Stimulated activated CD8-positive, alpha-beta memory T cell treated with anti-CD3 and anti-CD28 coated beads, Interleukin-15, amount 100 ng/mL, for 48 hours (primary cell): ENCODE measurements at regions not wholly inside any gene's neighbourhood (a gene's known extent, or its start where the extent isn't known, plus 50 kb on each side); places are given as distances from the start of the nearest gene placed in this dataset.

Experiments
- DNase-seq, 2 donors: peaks; one replicate each; pipeline ENCODE4 v3.0.0-alpha.2; 2020; ENCODE audit warnings: low read depth in 2 of 2

- DNase-seq = no peak
Measured at GRCh38 chr3:16809482-16809881, 75.3 kb upstream of the PLCL2 start.

- DNase-seq = no peak
Measured at GRCh38 chr3:16809993-16810392, 74.8 kb upstream of the PLCL2 start.

DNA sequence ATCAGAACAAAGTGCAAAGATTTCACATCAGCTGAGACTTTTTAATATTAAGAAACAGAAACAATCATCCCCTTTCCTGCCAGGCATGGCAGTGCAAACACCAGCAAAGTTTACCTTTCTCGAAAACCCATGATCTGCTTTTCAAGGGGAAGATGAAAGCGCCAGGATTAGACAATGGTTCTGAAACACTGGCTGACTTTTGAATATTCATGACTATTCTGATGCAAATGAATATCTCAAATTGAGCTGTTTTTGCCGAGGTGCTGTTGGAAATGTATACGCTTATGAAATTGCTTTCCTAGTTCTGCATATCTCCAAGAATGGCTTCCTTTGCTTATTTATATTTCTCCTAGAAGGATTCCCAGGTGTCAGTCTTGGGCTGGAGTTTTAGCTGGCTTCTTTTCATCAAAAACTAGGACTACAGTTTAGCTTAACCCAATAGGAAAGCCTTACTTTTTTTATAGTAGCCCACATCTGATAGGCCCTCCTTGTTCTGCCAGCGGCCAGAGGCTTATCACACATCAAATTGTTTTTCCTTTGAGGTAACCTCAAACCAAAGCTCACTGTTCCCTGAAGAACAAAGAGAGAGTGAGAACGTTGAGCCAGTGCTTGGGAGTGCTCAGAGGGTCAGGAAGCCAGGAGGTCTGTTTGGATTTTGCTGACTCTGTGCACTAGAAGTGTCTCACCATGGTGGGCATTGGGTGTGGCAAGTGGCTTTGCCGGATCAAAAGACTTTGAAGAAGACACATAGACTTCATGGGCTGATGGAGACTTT lies 74.0 kb upstream of the PLCL2 start:
- no peak for DNase-seq

- no peak for DNase-seq
Measured at GRCh38 chr3:16811950-16812349, 72.8 kb upstream of the PLCL2 start.

- no peak for DNase-seq
Measured at GRCh38 chr3:16813336-16813735, 71.4 kb upstream of the PLCL2 start.

DNA sequence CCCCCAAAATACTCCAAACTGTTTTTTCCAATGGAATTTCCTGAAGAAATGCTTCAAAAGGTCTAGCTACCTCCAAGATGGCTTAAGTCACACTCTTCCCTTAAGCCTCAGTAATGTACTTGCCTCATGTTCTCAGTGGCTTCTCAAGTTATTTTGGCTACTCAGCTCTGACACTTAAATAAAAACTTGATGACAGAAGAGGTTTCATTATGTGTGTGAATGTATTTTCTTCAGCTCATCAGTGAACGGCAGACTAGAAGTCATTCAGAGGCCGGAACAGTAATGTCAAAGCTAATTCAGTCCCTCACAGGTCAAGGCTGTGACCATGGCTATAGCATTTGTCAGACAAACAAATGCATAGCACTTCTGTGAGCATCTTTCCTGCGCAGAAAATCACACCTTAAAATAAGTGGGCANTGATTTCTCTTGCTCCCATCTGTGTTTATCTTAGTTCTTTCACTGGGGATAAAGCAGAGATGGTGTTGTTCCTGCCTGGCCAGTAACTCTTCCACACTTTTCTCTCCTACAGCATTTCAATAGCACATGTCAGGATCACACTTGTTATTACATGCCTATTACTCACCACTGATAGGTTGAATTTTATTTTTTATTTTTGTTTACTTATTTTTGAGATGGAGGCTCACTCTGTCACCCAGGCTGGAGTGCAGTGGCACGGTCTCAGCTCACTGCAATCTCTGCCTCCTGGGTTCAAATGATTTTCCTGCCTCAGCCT lies 68.5 kb upstream of the PLCL2 start:
- no peak for DNase-seq

DNA sequence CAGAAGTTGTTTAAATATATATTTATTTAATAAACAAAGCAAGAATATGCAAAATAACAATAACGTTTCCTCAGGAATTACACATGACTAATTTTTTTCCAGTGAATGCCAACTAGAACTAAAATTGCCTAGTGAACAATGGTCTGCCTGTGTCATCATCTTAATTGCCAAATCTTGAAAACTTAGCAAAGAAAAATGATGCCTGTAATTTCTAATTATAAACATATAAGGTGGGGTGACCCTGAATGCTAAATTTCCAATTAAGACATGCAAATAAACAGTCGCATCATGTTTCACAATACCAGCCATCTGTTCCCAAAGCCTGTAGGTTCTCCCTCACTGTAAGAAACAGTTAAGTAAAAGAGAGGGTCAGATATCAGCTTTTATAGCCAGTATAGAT lies 67.6 kb upstream of the PLCL2 start:
- no peak for DNase-seq

DNA sequence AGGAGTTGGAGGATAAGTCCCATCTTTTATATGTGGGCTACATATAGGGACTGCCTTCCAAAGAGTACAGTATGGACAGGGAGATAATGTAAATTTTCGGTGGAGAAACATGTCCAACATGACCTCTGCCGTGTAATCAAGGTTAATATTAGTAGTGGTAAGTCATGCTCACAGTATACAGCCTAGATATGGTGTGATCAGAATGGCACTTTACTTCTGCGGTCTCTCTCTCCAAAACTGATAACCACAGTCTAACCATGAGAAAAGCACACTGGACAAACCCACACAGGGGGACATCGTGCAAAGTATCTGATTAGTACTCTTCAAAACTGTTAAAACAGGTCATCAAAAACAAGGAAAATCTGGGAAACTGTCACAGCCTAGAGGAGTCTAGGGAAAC lies 66.6 kb upstream of the PLCL2 start:
- no peak for DNase-seq

DNA sequence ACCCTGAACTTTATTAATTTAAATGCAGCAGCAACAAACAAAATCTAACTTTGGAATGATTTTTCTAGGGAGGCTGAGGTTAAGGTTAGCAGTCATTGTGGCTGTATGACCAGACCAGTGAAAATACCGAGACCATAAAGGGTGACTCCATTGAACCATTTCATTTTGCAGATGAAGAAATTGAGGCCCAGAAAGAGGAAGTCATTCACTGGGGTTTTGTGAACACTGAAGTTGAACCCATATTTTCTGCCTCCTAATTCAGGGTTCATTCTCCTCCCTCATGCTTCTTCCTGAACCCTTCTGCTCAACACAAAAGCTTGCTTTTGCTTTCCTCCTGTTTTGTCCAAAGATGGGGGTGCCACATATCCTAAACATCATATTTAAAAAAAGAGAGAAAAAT lies 65.8 kb upstream of the PLCL2 start:
- DNase-seq = no peak

GRCh38 chr3:16820485-16820884 lies 64.3 kb upstream of the PLCL2 start:
- no peak for DNase-seq

DNA sequence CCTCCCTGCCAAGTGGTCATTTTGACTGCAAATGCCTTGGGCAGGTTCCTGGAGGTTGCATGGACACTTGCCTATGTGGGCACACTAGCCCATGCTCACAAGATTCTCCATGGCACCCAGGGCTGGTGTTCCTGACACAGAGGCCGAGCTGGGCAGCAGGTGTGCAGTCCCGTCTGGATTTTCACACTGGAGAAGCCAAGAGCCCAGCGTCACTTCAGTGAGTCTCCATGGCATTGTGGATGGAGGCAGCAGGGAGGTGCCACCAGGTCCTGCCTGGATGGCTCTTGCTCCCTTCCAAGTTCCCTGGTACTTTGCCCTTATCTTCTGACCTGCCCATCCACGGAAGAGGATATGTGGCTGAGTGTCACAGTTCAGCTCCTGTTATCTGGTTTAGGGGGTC lies 63.7 kb upstream of the PLCL2 start:
- no peak for DNase-seq

DNA sequence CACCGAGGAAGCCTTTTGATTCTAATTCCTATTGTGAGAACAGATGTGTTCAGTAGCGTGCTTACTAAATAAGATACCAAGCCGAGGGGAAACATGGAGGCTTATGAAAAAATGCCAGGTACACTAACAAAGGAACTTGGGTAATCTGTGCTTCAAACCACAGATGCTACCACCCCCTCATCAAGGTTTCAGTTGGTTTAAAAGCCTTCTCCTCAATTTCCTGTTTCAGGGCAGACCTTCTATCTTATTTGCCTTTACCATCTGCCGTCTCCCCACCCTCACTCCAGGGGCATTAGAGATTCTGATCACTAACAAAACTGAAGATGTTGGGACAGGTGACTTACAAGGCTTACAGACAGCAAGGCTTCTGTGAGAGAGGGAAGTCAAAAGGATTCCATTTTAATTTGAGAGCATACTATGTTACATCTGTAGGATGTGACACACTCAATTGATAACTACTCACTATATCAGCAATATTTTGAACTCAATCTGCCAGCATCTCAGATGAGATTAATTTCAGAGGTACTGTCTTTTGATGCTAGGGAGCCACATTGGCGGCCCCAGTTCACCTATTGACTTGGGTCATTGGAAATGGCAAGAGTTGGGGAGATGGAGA lies 60.6 kb upstream of the PLCL2 start:
- DNase-seq = no peak

GRCh38 chr3:16825617-16826204 lies 59.0 kb upstream of the PLCL2 start:
- no peak for DNase-seq

DNA sequence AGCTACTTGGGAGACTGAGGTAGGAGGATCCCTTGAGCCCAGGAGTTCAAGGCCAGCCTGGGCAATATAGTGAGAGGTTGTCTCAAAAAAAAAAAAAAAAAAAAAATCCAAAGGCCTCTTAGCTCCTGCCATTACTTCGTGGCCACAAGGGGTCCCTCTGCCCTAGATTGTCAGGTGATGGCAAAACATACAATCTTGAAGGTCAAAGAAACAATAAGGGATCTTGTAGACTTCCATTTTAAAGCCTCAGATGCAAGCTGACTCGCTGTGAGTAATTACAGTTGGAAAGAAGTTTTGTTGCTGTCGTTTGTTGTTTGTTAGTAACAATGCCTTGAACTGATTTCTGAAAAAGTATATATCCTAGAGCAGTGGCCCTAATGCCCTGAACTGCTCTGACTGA lies 55.9 kb upstream of the PLCL2 start:
- DNase-seq = peak in 1 of 2 donors; percentile 20

DNA sequence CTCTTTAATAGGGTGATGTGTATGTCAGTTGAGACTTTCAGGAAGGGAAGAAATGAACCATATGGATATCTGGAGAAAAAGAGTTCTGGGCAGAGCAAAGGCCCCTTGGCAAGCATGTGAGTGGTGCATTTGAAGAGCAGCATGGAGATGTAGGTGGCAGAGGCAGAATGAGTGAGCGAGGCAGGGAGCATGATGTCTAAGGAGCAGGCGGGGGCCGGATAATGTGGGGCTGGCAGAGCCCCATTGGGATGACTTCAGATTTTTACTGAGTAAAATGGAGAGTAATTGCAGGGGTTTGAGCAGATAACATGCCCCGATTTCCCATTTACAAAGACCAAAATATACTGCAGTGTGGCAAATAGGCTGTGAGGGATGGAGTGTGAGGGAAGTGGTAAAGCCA lies 52.9 kb upstream of the PLCL2 start:
- no peak for DNase-seq

- no peak for DNase-seq
Measured at GRCh38 chr3:16834214-16834613, 50.5 kb upstream of the PLCL2 start.

- no peak for DNase-seq
Measured at GRCh38 chr3:16834753-16835152, 50.0 kb upstream of the PLCL2 start.
